ENCODE measurements at regions not wholly inside any gene's neighbourhood (a gene's known extent, or its start where the extent isn't known, plus 50 kb on each side); places are given as distances from the start of the nearest gene placed in this dataset.

DNA sequence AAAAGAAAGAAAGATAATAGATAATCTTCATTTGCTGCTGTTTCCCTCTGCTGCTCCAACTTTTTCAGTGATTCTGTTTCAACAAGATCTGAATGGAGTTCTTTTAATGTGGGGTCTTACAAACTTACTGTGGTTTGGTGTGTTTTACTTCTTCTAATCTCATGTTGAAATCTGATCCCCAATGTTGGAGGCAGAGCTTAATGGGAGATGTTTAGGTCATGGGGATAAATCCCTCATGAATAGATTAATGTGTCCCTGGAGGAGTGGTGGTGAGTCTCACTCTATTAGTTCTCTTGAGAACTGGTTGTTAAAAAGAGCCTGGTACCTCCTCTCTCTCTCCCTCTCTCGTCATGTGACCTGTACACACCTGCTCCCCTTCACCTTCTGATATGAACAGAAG is 442.4 kb downstream of the EPHA4 start:
- no peak for ATAC-seq
- CTCF ChIA-PET (ENCODE audit: low intra/inter-chr PET ratio, low total read pairs) = no interaction called here
- WGBS (ENCODE audit: low lambda C conversion rate) = 0% methylated on average over 1 of the region's 1 CpG

DNA sequence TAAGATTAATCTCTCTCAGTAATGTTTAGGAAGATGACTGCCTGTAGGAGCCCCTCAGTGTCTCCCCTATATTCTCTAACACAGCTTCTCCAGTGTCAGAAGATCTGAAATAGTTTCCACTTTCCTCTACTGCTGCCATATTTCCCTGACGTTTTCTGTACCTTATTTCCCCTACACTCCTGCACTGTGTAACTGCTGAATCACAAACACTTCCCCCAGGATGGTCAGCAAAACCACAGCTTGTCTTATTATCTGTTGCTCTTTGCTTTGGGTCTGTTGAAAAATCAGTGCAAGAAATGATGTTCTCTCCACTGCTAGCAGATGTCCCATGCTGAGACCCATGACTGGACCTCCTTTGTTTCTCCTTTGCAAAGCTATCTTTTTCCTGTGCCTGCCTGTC is 441.7 kb downstream of the EPHA4 start:
- in situ Hi-C loops (cut with HindIII; ENCODE audit: extremely low pct_ligation_motif_present, low pct_unique_long_range_greater_than_20kb) (no loop called here), intact Hi-C loops (cut with micrococcal nuclease; ENCODE audit: unreplicated experiment) (no loop called here)
- no peak overlapping the region for H3K27ac ChIP-seq (ENCODE audit: extremely low read length, insufficient read depth, low read length)
- POLR2A ChIA-PET = no interaction called here
- H2AFZ ChIP-seq (ENCODE audit: low read length) = no peak overlapping the region
- no TSS peak for BruUV-seq (replicated peaks)
- no peak for FAIRE-seq
- peaks cover 18% of the 10 kb centered on the region for H3K9me3 ChIP-seq (ENCODE audit: low read length)
- ATAC-seq = no peak
- CTCF ChIA-PET (ENCODE audit: low intra/inter-chr PET ratio, low total read pairs) = no interaction called here
- no peak overlapping the region for H3K4me2 ChIP-seq (ENCODE audit: low read depth, low read length)
- H3K36me3 ChIP-seq (replicated peaks in 1 of 2; ENCODE audit: control insufficient read depth in 1 of 2, insufficient read depth in 2 of 2, low read length in 2 of 2) = no peaks in the 10 kb centered on the region
- no peaks in the 10 kb centered on the region for H3K27me3 ChIP-seq (ENCODE audit: control insufficient read depth in 1 of 2, insufficient read depth in 2 of 2, low read length in 2 of 2)
- no peak overlapping the region for H3K9ac ChIP-seq (ENCODE audit: insufficient read depth, low read depth, low read length)
- H4K20me1 ChIP-seq (ENCODE audit: insufficient read depth, low read length) = no peaks in the 10 kb centered on the region
- WGBS (ENCODE audit: low lambda C conversion rate) = 0% methylated on average over 1 of the region's 1 CpG
- no peaks in the 10 kb centered on the region for H3K4me1 ChIP-seq (ENCODE audit: insufficient read depth, low read length)
- no peak for DNase-seq (ENCODE audit: low spot score)
- no peaks in the 10 kb centered on the region for H3K79me2 ChIP-seq (ENCODE audit: insufficient read depth, low read length)
- H3K4me3 ChIP-seq (replicated peaks in 1 of 3; ENCODE audit: insufficient read depth in 1 of 3, low read depth in 2 of 3, low read length in 3 of 3) = no peak overlapping the region
- TF ChIP-seq, protein P1, sequence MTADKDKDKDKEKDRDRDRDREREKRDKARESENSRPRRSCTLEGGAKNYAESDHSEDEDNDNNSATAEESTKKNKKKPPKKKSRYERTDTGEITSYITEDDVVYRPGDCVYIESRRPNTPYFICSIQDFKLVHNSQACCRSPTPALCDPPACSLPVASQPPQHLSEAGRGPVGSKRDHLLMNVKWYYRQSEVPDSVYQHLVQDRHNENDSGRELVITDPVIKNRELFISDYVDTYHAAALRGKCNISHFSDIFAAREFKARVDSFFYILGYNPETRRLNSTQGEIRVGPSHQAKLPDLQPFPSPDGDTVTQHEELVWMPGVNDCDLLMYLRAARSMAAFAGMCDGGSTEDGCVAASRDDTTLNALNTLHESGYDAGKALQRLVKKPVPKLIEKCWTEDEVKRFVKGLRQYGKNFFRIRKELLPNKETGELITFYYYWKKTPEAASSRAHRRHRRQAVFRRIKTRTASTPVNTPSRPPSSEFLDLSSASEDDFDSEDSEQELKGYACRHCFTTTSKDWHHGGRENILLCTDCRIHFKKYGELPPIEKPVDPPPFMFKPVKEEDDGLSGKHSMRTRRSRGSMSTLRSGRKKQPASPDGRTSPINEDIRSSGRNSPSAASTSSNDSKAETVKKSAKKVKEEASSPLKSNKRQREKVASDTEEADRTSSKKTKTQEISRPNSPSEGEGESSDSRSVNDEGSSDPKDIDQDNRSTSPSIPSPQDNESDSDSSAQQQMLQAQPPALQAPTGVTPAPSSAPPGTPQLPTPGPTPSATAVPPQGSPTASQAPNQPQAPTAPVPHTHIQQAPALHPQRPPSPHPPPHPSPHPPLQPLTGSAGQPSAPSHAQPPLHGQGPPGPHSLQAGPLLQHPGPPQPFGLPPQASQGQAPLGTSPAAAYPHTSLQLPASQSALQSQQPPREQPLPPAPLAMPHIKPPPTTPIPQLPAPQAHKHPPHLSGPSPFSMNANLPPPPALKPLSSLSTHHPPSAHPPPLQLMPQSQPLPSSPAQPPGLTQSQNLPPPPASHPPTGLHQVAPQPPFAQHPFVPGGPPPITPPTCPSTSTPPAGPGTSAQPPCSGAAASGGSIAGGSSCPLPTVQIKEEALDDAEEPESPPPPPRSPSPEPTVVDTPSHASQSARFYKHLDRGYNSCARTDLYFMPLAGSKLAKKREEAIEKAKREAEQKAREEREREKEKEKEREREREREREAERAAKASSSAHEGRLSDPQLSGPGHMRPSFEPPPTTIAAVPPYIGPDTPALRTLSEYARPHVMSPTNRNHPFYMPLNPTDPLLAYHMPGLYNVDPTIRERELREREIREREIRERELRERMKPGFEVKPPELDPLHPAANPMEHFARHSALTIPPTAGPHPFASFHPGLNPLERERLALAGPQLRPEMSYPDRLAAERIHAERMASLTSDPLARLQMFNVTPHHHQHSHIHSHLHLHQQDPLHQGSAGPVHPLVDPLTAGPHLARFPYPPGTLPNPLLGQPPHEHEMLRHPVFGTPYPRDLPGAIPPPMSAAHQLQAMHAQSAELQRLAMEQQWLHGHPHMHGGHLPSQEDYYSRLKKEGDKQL (CRISPR knock-in tag; IDR thresholded peaks at IDR 0.05; ENCODE audit: low read depth) = no peak
- TF ChIP-seq ZNF572 (CRISPR knock-in tag; IDR thresholded peaks at IDR 0.05) (no peak), RXRB (CRISPR knock-in tag; IDR thresholded peaks at IDR 0.05; ENCODE audit: borderline replicate concordance) (no peak), PRMT3 (CRISPR knock-in tag; IDR thresholded peaks at IDR 0.05; ENCODE audit: borderline replicate concordance, low read depth) (no peak), ZNF777 (CRISPR knock-in tag; IDR thresholded peaks at IDR 0.05) (no peak), TEAD2 (CRISPR knock-in tag; IDR thresholded peaks at IDR 0.05) (no peak), CEBPB (IDR thresholded peaks at IDR 0.05; ENCODE audit: borderline replicate concordance, low read depth, low read length) (no peak), CBX1 (IDR thresholded peaks at IDR 0.05; ENCODE audit: low read depth) (no peak), ZSCAN9 (CRISPR knock-in tag; IDR thresholded peaks at IDR 0.05; ENCODE audit: borderline replicate concordance) (no peak), ZNF225 (CRISPR knock-in tag; IDR thresholded peaks at IDR 0.05) (no peak), SMYD3 (CRISPR knock-in tag; IDR thresholded peaks at IDR 0.05) (no peak)
- TF ChIP-seq, protein P2, sequence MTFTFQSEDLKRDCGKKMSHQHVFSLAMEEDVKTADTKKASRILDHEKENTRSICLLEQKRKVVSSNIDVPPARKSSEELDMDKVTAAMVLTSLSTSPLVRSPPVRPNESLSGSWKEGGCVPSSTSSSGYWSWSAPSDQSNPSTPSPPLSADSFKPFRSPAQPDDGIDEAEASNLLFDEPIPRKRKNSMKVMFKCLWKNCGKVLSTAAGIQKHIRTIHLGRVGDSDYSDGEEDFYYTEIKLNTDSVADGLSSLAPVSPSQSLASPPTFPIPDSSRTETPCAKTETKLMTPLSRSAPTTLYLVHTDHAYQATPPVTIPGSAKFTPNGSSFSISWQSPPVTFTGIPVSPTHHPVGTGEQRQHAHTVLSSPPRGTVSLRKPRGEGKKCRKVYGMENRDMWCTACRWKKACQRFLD (CRISPR knock-in tag; IDR thresholded peaks at IDR 0.05; ENCODE audit: borderline replicate concordance) = no peak

More for the DNA sequence above, 442.4 kb downstream of the EPHA4 start:
- no peak overlapping the region for H3K27ac ChIP-seq (ENCODE audit: extremely low read length, insufficient read depth, low read length)
- peaks cover 18% of the 10 kb centered on the region for H3K9me3 ChIP-seq (ENCODE audit: low read length)
- FAIRE-seq = no peak
- H3K9ac ChIP-seq (ENCODE audit: insufficient read depth, low read depth, low read length) = no peak overlapping the region
- TF ChIP-seq, protein P3, sequence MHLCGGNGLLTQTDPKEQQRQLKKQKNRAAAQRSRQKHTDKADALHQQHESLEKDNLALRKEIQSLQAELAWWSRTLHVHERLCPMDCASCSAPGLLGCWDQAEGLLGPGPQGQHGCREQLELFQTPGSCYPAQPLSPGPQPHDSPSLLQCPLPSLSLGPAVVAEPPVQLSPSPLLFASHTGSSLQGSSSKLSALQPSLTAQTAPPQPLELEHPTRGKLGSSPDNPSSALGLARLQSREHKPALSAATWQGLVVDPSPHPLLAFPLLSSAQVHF (CRISPR knock-in tag; IDR thresholded peaks at IDR 0.05) = no peak
- no peak for TF ChIP-seq SAP130 (CRISPR knock-in tag; IDR thresholded peaks at IDR 0.05; ENCODE audit: low read depth)
- H3K36me3 ChIP-seq (replicated peaks in 1 of 2; ENCODE audit: control insufficient read depth in 1 of 2, insufficient read depth in 2 of 2, low read length in 2 of 2) = no peaks in the 10 kb centered on the region
- no peaks in the 10 kb centered on the region for H4K20me1 ChIP-seq (ENCODE audit: insufficient read depth, low read length)
- BruUV-seq (replicated peaks) = no TSS peak
- POLR2A ChIA-PET = no interaction called here
- DNase-seq (ENCODE audit: low spot score) = no peak
- H3K4me1 ChIP-seq (ENCODE audit: insufficient read depth, low read length) = no peaks in the 10 kb centered on the region
- in situ Hi-C loops (cut with HindIII; ENCODE audit: extremely low pct_ligation_motif_present, low pct_unique_long_range_greater_than_20kb) = no loop called here
- intact Hi-C loops (cut with micrococcal nuclease; ENCODE audit: unreplicated experiment) = no loop called here
- no peak overlapping the region for H2AFZ ChIP-seq (ENCODE audit: low read length)
- no peak overlapping the region for H3K4me2 ChIP-seq (ENCODE audit: low read depth, low read length)
- no peak overlapping the region for H3K4me3 ChIP-seq (replicated peaks in 1 of 3; ENCODE audit: insufficient read depth in 1 of 3, low read depth in 2 of 3, low read length in 3 of 3)
- H3K27me3 ChIP-seq (ENCODE audit: control insufficient read depth in 1 of 2, insufficient read depth in 2 of 2, low read length in 2 of 2) = no peaks in the 10 kb centered on the region
- H3K79me2 ChIP-seq (ENCODE audit: insufficient read depth, low read length) = no peaks in the 10 kb centered on the region
